HCT116 (cell line): ENCODE measurements at regions not wholly inside any gene's neighbourhood (a gene's known extent, or its start where the extent isn't known, plus 50 kb on each side); places are given as distances from the start of the nearest gene placed in this dataset.

Experiments used
- ATAC-seq: fragments of 200-7000 bp; cut with Tn5 transposase; 2 replicates; pipeline ENCODE4 v1.9.1; 2020; ENCODE audit warnings: mild to moderate bottlenecking, moderate library complexity
- BruUV-seq: library from RNA; stranded (reverse); fragments of 400-500 nt; replicated peaks from 2 replicates; lab custom pipeline; 2021; lab: Mats Ljungman, UMichigan
- CTCF ChIA-PET: fragments of 300-600 bp; sonication (Branson Sonifier 250); formaldehyde crosslinking; loops from one replicate; lab custom pipeline; 2021; ENCODE audit warnings: antibody characterized with exemption; lab: Charles Lee
- POLR2A ChIA-PET: fragments of 300-600, 350-600 bp; sonication (Branson Sonifier 250); formaldehyde crosslinking; loops from one replicate; lab custom pipeline; 2021; ENCODE audit warnings: antibody characterized with exemption; lab: Charles Lee
- RAD21 ChIA-PET, 2 experiments: fragments of 300-600 bp; sonication (Branson Sonifier 250); formaldehyde crosslinking; loops; one replicate each; lab custom pipeline; 2023; ENCODE audit warnings: low total read pairs in 2 of 2; ENCODE audit not compliant: uncharacterized antibody in 2 of 2, unreplicated experiment in 2 of 2, low non-redundant PET in 1 of 2; lab: Charles Lee
- DNase-seq: peaks from one replicate; pipeline ENCODE4 v3.0.0-alpha.2; 2010; ENCODE audit warnings: low read depth, low spot score
- H2AFZ ChIP-seq: fragments of 200-600 bp; shearing (Covaris generic), sonication (generic); 2 replicates; pipeline ENCODE4 v1.6.1; 2017; ENCODE audit warnings: low read depth, mixed run types, mixed read lengths, antibody characterized with exemption, low read length; ENCODE audit not compliant: poor library complexity, severe bottlenecking
- H3K27ac ChIP-seq: 2 replicates; pipeline ENCODE4 v1.5.1; 2012; ENCODE audit warnings: low read depth, low read length
- H3K27me3 ChIP-seq: fragments of 200-600 bp; sonication (generic); 2 replicates; pipeline ENCODE4 v1.6.1; 2016; ENCODE audit warnings: mixed run types, low read length, mixed read lengths; ENCODE audit not compliant: insufficient read depth
- H3K36me3 ChIP-seq, 2 experiments: fragments of 200-500 bp in 1 of 2; fragments of 200-600 bp in 1 of 2; sonication (Bioruptor generic) in 1 of 2; sonication (generic) in 1 of 2; 2 replicates each; pipeline versions ENCODE4 v1.5.1 to v1.6.1; 2014 to 2016; ENCODE audit warnings: low read length in 2 of 2, inconsistent platforms in 1 of 2, mixed read lengths in 1 of 2, mixed run types in 1 of 2; ENCODE audit not compliant: insufficient read depth in 2 of 2, control insufficient read depth in 1 of 2
- H3K4me1 ChIP-seq, 2 experiments: fragments of 200-600 bp in 1 of 2; sonication (generic) in 1 of 2; 2 replicates each; pipeline versions ENCODE4 v1.5.1 to v1.6.1; 2012 to 2017; ENCODE audit warnings: low read length in 2 of 2, inconsistent platforms in 1 of 2, mild to moderate bottlenecking in 1 of 2, mixed read lengths in 1 of 2, mixed run types in 1 of 2, moderate library complexity in 1 of 2; ENCODE audit not compliant: insufficient read depth in 2 of 2, control insufficient read depth in 1 of 2
- H3K4me2 ChIP-seq: fragments of 200-600 bp; sonication (generic); 2 replicates; pipeline ENCODE4 v1.6.1; 2017; ENCODE audit warnings: mixed run types, low read length, mixed read lengths
- H3K4me3 ChIP-seq, 2 experiments: fragments of 200-600 bp in 1 of 2; sonication (generic) in 1 of 2; replicated peaks in 1 of 2; 2 replicates each; pipeline ENCODE4 v1.5.1; 2011 to 2016; ENCODE audit warnings: low read length in 2 of 2, control low read depth in 1 of 2, low read depth in 1 of 2, mild to moderate bottlenecking in 1 of 2, mixed read lengths in 1 of 2, mixed run types in 1 of 2
- H3K79me2 ChIP-seq: fragments of 200-600 bp; sonication (generic); 2 replicates; pipeline ENCODE4 v1.6.1; 2017; ENCODE audit warnings: mild to moderate bottlenecking, mixed run types, low read length, moderate library complexity, mixed read lengths; ENCODE audit not compliant: insufficient read depth
- H3K9ac ChIP-seq: fragments of 200-600 bp; sonication (generic); 2 replicates; pipeline ENCODE4 v1.6.1; 2016; ENCODE audit warnings: low read length, mixed read lengths
- H3K9me2 ChIP-seq: fragments of 200-600 bp; sonication (generic), shearing (Covaris generic); 2 replicates; pipeline ENCODE4 v1.6.1; 2017; ENCODE audit warnings: mixed run types, mild to moderate bottlenecking, moderate library complexity; ENCODE audit not compliant: insufficient read depth
- H3K9me3 ChIP-seq, 2 experiments: fragments of 200-500 bp in 1 of 2; fragments of 200-600 bp in 1 of 2; sonication (Bioruptor generic) in 1 of 2; sonication (generic) in 1 of 2; 2 replicates each; pipeline ENCODE4 v1.6.1; 2014 to 2017; ENCODE audit warnings: low read length in 2 of 2, mixed read lengths in 2 of 2, inconsistent platforms in 1 of 2, low read depth in 1 of 2, mild to moderate bottlenecking in 1 of 2, mixed run types in 1 of 2, moderate library complexity in 1 of 2; ENCODE audit not compliant: control insufficient read depth in 1 of 2, insufficient read depth in 1 of 2
- H4K20me1 ChIP-seq: fragments of 200-600 bp; sonication (generic), shearing (Covaris generic); 2 replicates; pipeline ENCODE4 v1.6.1; 2017; ENCODE audit warnings: mixed run types, mild to moderate bottlenecking, moderate library complexity; ENCODE audit not compliant: insufficient read depth
- ELF1 ChIP-seq: IDR thresholded peaks from 2 replicates; pipeline ENCODE4 v1.6.1; 2012; ENCODE audit warnings: low read depth, borderline replicate concordance
- REST ChIP-seq: IDR thresholded peaks from 2 replicates; pipeline ENCODE4 v1.6.1; 2012; ENCODE audit warnings: low read depth
- SIN3A ChIP-seq: IDR thresholded peaks from 2 replicates; pipeline ENCODE4 v1.6.1; 2012; ENCODE audit warnings: low read depth
- ZNF274 ChIP-seq: fragments of 200-500 bp; sonication (Bioruptor generic); IDR thresholded peaks from 2 replicates; pipeline ENCODE4 v1.6.1; 2014; ENCODE audit warnings: mild to moderate bottlenecking, low read depth, low read length, inconsistent platforms
- intact Hi-C: fragments of 100-400 bp; cut with micrococcal nuclease; formaldehyde crosslinking; loops from 2 replicates; pipeline ENCODE4 v1.10.0; 2022
- TF ChIP-seq, protein P1 (sequence below): IDR thresholded peaks from 2 replicates; pipeline ENCODE4 v1.6.1; 2012
- TF ChIP-seq, protein P2 (sequence below): IDR thresholded peaks from 2 replicates; pipeline ENCODE4 v1.6.1; 2012

GRCh38 chr4:28548594-28548993, 1688.0 kb downstream of the STIM2 start:
- POLR2A ChIA-PET = no interaction called here
- H3K4me2 ChIP-seq = no peak overlapping the region
- H2AFZ ChIP-seq = no peak overlapping the region
- no peak for ATAC-seq
- H4K20me1 ChIP-seq = no peaks in the 10 kb centered on the region
- no TSS peak for BruUV-seq
- no peaks in the 10 kb centered on the region for H3K27me3 ChIP-seq
- 0 out of 2 replicates have a peak, but pooled peaks cover 5% of the 10 kb centered on the region for H3K9me2 ChIP-seq
- H3K4me1 ChIP-seq = no peaks in the 10 kb centered on the region
- H3K4me3 ChIP-seq = no peak overlapping the region
- H3K9ac ChIP-seq = no peak overlapping the region
- no peaks in the 10 kb centered on the region for H3K36me3 ChIP-seq
- H3K27ac ChIP-seq = no peak overlapping the region
- H3K79me2 ChIP-seq = no peaks in the 10 kb centered on the region
- TF ChIP-seq, protein P1, sequence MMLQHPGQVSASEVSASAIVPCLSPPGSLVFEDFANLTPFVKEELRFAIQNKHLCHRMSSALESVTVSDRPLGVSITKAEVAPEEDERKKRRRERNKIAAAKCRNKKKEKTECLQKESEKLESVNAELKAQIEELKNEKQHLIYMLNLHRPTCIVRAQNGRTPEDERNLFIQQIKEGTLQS = no peak
- no peak for TF ChIP-seq REST
- TF ChIP-seq, protein P2, sequence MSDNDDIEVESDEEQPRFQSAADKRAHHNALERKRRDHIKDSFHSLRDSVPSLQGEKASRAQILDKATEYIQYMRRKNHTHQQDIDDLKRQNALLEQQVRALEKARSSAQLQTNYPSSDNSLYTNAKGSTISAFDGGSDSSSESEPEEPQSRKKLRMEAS = no peak
- TF ChIP-seq ELF1 = no peak
- DNase-seq = no peak
- RAD21 ChIA-PET = no interaction called here
- no peaks in the 10 kb centered on the region for H3K9me3 ChIP-seq
- CTCF ChIA-PET = no interaction called here
- intact Hi-C loops = no loop called here

- Histone ChIP-seq H3K4me2 (no peak overlapping the region), H3K4me1 (no peaks in the 10 kb centered on the region), H3K27ac (no peak overlapping the region), H2AFZ (no peak overlapping the region), H3K4me3 (no peak overlapping the region), H3K9me3 (no peaks in the 10 kb centered on the region), H3K27me3 (no peaks in the 10 kb centered on the region), H3K36me3 (no peaks in the 10 kb centered on the region), H4K20me1 (no peaks in the 10 kb centered on the region), H3K79me2 (no peaks in the 10 kb centered on the region), H3K9me2 (0 out of 2 replicates have a peak, but pooled peaks cover 3% of the 10 kb centered on the region), H3K9ac (no peak overlapping the region)
- intact Hi-C loops = no loop called here
- ChIA-PET CTCF (no interaction called here), RAD21 (no interaction called here), POLR2A (no interaction called here)
- ATAC-seq (no peak), DNase-seq (no peak)
- TF ChIP-seq ZNF274 (no peak), SIN3A (no peak)
- TF ChIP-seq, protein P2 = no peak
- no TSS peak for BruUV-seq
Observed at GRCh38 chr4:28555866-28556265, 1695.2 kb downstream of the STIM2 start.
